IPS-18a (cell line): ENCODE measurements at regions not wholly inside any gene's neighbourhood (a gene's known extent, or its start where the extent isn't known, plus 50 kb on each side); places are given as distances from the start of the nearest gene placed in this dataset.
"Not testable (repeated sequence)": the region's sequence is repeated elsewhere in the genome, so short reads cannot be mapped to it uniquely, and the experiment has no call there.

Experiments
- H3K27ac ChIP-seq: one replicate; pipeline ENCODE4 v1.5.1; 2013; ENCODE audit warnings: low read length
- H3K27me3 ChIP-seq: one replicate; pipeline ENCODE4 v1.6.1; 2013; ENCODE audit warnings: mild to moderate bottlenecking, low read length; ENCODE audit not compliant: control insufficient read depth, insufficient read depth
- H3K36me3 ChIP-seq: one replicate; pipeline ENCODE4 v1.6.1; 2013; ENCODE audit warnings: low read depth, low read length; ENCODE audit not compliant: control insufficient read depth
- H3K4me1 ChIP-seq: one replicate; pipeline ENCODE4 v1.6.1; 2013; ENCODE audit warnings: low read depth, low read length; ENCODE audit not compliant: control insufficient read depth
- H3K4me3 ChIP-seq: one replicate; pipeline ENCODE4 v1.5.1; 2013; ENCODE audit warnings: low read length
- H3K9ac ChIP-seq: one replicate; pipeline ENCODE4 v1.6.1; 2013; ENCODE audit warnings: mild to moderate bottlenecking, low read length, moderate library complexity
- H3K9me3 ChIP-seq: one replicate; pipeline ENCODE4 v1.6.1; 2013; ENCODE audit warnings: low read depth, low read length; ENCODE audit not compliant: control insufficient read depth

DNA sequence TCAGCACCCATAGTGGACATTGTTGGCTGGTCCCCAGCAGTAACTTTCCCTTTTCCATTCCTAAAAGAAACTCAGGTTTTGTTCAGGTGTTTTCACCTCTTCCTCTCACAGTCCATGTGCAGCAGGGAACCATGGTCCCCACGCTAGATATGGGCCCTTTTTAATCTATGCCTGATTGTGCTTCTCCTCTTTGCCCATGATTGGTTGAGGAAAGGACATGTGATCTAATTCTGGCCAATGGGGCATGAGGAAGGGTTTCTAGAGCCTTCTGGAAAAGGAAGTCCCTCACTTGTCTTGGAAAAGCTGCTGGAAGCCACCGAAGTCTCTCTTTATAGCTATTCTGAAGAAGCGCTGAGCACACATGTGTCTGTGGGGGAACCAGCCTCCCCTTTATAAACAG, 330.7 kb downstream of the ACTR3B start:
- Histone ChIP-seq H3K36me3 (no peaks in the 10 kb centered on the region), H3K27ac (no peak overlapping the region), H3K9me3 (no peaks in the 10 kb centered on the region), H3K4me3 (no peak overlapping the region), H3K27me3 (no peaks in the 10 kb centered on the region), H3K9ac (no peak overlapping the region), H3K4me1 (no peaks in the 10 kb centered on the region)

DNA sequence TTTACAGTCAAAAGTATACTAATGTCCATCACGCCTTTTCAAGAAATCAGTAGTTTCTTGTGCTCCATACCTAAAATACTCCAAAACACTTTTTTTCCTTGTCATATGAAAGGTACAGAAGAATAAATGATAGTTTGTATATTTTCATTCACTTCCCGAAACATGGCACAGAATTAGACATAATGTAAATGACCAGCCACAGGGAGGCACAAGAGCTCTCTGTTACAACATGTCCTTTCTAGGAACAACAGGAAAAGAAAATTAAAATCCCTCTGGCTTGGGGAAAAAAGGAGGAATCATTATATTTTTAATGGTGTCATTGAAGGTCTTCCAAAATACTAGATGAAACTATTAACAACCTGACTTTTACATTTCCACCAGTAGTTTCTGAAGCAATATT, 331.2 kb downstream of the ACTR3B start:
- Histone ChIP-seq H3K9ac (no peak overlapping the region), H3K36me3 (no peaks in the 10 kb centered on the region), H3K27ac (no peak overlapping the region), H3K27me3 (no peaks in the 10 kb centered on the region), H3K4me1 (no peaks in the 10 kb centered on the region), H3K4me3 (no peak overlapping the region), H3K9me3 (no peaks in the 10 kb centered on the region)

DNA sequence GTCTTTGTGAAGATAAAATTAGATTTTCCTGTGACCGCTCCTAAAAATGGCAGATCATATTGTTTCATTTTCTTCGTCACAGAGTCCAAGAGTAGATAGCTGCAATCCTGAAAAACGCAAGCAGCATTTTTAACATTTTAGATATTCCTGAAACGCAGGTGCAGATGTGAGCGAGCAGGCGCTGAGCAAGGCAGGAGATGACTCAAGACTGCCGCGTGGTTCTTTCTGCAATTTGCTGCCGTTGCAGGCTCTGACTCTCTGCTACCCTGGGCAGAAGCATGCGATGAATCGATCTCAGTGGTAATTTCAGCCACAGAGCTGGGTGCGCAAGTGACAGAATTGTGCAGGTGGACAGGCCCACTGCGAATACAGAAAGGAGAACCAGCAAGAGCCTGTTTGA, 331.9 kb downstream of the ACTR3B start:
- Histone ChIP-seq H3K9me3 (no peaks in the 10 kb centered on the region), H3K9ac (no peak overlapping the region), H3K4me3 (no peak overlapping the region), H3K4me1 (no peaks in the 10 kb centered on the region), H3K27me3 (no peaks in the 10 kb centered on the region), H3K36me3 (no peaks in the 10 kb centered on the region), H3K27ac (no peak overlapping the region)

DNA sequence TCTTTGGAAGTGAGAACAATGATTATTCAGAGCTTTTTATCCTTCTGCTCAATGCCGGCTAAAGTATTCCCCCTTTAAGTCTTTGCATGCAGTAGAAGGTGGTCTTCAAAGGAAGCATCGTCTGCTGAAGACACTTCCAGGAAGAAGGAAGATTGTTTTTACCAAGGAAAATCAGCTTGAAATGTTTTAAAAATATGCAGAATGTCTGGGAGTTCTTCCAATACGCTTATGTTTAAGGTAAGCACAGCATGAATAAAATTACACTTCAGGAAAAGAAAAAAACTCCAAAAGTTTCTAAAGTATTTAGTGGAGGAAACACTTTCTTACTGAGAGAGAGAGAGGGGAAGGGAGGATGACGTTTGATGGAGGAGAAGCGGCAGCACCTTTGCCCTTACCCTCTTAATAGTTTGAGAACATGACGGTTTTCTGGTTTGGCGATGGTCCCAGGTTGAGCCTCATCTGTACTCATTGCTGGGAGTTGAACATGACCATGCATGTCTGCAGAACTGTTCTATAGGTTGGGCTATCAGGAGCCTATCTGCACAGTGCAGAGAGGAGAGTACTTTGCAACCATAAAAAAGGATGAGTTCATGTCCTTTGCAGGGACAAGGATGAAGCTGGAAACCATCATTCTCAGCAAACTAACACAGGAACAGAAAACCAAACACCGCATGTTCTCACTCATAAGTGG, 338.1 kb downstream of the ACTR3B start:
- Histone ChIP-seq H3K9me3 (no peaks in the 10 kb centered on the region), H3K27ac (no peak overlapping the region), H3K4me3 (no peak overlapping the region), H3K9ac (no peak overlapping the region), H3K4me1 (no peaks in the 10 kb centered on the region), H3K27me3 (no peaks in the 10 kb centered on the region), H3K36me3 (no peaks in the 10 kb centered on the region)

DNA sequence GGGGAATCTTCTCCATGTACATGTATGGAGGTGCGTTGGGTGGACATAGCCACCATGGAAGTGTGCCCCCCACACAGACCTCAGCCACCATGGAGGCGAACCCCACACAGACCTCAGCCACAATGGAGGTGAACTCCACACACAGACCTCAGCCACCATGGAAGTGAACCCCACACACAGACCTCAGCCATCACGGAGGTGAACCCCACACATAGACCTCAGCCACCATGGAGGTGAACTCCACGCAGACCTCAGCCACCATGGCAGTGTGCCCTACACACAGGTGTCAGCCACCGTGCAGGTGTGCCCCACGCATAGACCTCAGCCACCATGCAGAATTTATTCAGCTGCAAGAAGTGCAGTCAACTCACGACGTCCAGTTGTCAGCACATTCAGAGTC, 339.7 kb downstream of the ACTR3B start:
- no peaks in the 10 kb centered on the region for H3K27me3 ChIP-seq
- H3K4me3 ChIP-seq = no peak overlapping the region
- H3K36me3 ChIP-seq = no peaks in the 10 kb centered on the region
- no peaks in the 10 kb centered on the region for H3K4me1 ChIP-seq
- H3K27ac ChIP-seq = no peak overlapping the region
- H3K9ac ChIP-seq = no peak overlapping the region
- H3K9me3 ChIP-seq = no peaks in the 10 kb centered on the region

DNA sequence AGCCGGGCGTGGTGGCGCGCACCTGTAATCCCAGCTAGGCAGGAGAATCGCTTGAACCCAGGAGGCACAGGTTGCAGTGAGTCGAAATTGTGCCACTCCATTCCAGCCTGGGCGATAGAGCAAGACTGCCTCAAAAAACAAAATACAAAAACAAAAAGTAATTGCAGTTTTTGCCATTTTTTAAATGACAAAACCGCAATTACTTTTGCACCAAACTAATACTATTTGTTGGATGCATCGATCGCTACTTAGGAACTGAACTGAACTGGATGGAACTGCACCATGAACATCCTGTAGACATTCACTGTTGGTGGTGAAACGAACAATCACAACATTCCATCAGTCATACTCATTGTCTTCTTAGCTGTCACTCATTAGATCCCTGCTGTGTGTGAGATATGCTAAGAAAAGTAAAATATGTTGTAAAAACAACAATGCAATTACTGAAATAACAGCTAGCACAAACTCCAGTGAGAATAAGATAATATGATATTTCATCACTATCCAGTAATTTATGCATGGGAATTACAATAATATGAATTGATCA, 341.2 kb downstream of the ACTR3B start:
- no peak overlapping the region for H3K9ac ChIP-seq
- H3K4me3 ChIP-seq = no peak overlapping the region
- no peaks in the 10 kb centered on the region for H3K27me3 ChIP-seq
- H3K4me1 ChIP-seq = no peaks in the 10 kb centered on the region
- H3K27ac ChIP-seq = no peak overlapping the region
- H3K9me3 ChIP-seq = no peaks in the 10 kb centered on the region
- no peaks in the 10 kb centered on the region for H3K36me3 ChIP-seq

DNA sequence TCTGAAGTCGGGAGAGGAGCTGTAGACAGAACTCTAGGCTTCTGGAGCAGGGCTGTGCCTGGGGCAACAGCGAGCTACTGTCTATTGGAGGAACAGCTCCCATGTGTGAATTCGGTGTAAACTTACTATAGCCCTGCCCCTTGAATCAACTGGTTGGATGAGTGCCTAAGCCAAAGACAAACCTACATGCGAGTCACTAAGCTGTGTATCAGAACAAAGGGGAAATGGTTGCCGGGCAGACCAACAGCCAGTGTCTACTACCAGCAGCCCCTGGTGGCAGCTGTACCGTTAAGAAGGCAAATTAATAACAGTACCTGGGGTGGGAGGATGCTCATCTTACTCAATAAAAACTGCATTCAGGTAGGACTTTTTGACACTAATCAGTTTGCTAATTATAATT, 343.6 kb downstream of the ACTR3B start:
- H3K4me3 ChIP-seq = no peak overlapping the region
- no peaks in the 10 kb centered on the region for H3K9me3 ChIP-seq
- no peaks in the 10 kb centered on the region for H3K36me3 ChIP-seq
- no peaks in the 10 kb centered on the region for H3K4me1 ChIP-seq
- no peak overlapping the region for H3K9ac ChIP-seq
- no peak overlapping the region for H3K27ac ChIP-seq
- H3K27me3 ChIP-seq = no peaks in the 10 kb centered on the region

DNA sequence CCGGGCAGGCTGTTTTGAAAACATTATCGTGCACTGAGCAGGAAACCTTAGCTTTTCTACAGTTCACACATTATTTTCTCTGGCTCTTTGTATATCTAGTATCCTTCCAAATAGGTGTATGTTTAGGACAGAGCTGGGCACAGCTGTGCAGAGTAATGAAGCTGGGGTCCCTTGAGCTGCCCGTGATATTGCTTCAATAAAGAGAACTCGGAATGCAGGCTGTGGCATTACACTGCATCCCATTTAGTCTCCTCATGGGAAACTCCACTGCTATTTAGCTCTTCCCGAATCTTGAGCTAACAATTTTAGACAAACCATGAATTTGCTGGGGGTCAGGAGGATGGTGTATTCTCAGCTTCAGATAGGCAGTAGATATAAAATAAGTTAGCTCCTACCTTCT, 348.3 kb downstream of the ACTR3B start:
- no peaks in the 10 kb centered on the region for H3K4me1 ChIP-seq
- H3K9ac ChIP-seq = no peak overlapping the region
- no peaks in the 10 kb centered on the region for H3K36me3 ChIP-seq
- H3K4me3 ChIP-seq = no peak overlapping the region
- H3K9me3 ChIP-seq = no peaks in the 10 kb centered on the region
- no peaks in the 10 kb centered on the region for H3K27me3 ChIP-seq
- H3K27ac ChIP-seq = no peak overlapping the region

DNA sequence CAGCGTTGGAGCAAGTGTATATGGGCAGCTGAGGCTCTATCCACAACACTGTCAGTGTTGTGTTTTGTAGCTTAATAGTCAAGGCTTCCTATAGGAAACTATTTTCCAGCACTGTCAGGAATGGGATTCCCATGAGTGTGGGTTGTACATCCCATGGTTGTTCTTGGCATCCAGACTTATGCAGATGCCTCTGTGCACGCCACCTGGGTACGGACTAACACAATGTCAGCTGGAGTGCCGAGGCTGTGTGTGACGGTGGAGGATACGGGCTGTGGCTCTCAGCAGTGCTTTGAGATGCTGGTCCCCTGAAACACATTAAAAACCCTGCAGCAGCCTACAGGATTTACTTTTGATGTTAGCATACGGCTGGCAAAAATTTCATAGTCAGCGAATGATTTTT, 350.0 kb downstream of the ACTR3B start:
- no peak overlapping the region for H3K27ac ChIP-seq
- no peak overlapping the region for H3K9ac ChIP-seq
- no peak overlapping the region for H3K4me3 ChIP-seq
- no peaks in the 10 kb centered on the region for H3K27me3 ChIP-seq
- no peaks in the 10 kb centered on the region for H3K36me3 ChIP-seq
- no peaks in the 10 kb centered on the region for H3K9me3 ChIP-seq
- H3K4me1 ChIP-seq = no peaks in the 10 kb centered on the region

DNA sequence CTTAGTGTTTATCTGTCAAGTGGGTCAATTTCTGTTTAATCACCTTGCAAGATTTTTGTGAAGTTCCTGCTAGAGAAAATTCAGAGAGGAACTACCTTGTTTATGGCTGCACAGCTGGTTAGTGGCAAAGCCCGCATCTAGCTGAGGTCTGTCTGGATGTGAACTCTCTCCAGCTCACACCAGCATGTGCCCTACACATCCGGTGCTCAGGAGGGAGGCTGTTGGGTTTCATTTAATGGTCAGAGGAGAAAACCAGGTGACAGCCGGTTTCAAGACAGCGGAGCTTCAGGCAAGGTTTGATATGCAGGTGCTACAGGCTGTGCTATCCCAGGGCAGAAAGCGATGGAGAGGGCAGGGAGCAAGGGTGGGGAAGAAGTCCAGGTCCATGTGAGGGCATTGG, 351.1 kb downstream of the ACTR3B start:
- Histone ChIP-seq H3K4me3 (no peak overlapping the region), H3K9ac (no peak overlapping the region), H3K27me3 (no peaks in the 10 kb centered on the region), H3K9me3 (no peaks in the 10 kb centered on the region), H3K4me1 (no peaks in the 10 kb centered on the region), H3K27ac (no peak overlapping the region), H3K36me3 (no peaks in the 10 kb centered on the region)

DNA sequence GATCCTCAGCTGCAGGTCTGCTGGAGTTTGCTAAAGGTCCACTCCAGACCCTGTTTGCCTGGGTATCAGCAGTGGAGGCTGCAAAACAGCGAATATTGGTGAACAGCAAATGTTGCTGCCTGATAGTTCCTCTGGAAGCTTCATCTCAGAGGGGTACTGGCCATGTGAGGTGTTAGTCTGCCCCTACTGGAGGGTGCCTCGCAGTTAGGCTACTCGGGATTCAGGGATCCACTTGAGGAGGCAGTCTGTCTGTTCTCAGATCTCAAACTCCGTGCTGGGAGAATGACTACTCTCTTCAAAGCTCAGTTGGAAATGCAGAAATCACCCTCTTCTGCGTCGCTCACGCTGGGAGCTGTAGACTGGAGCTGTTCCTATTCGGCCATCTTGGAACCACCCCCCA, 362.7 kb downstream of the ACTR3B start:
- not testable (repeated sequence) for H3K4me1 ChIP-seq, H3K27ac ChIP-seq, H3K9me3 ChIP-seq, H3K36me3 ChIP-seq, H3K27me3 ChIP-seq, H3K9ac ChIP-seq, H3K4me3 ChIP-seq

DNA sequence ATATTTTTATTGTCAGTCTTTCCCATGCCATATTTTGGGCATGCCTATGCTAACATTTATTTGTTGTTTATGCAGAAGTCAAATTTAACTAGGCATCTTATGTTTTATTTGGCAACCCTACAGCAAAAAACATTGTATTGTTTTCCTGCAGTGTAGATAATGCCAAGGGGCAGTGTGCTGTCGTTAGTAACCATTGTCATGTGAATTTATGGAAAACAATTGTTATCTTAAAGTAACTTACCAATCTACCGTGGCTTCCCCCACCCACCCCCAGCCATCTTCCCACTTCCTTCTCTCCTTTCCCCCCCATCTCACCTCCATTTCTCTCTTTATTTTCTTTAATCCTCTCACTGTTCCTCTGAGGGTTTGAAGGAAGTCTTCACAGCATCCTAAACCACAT, 370.5 kb downstream of the ACTR3B start:
- Histone ChIP-seq H3K4me1 (peaks cover 12% of the 10 kb centered on the region), H3K27me3 (no peaks in the 10 kb centered on the region), H3K4me3 (peak overlapping the region; percentile 15), H3K9me3 (no peaks in the 10 kb centered on the region), H3K36me3 (no peaks in the 10 kb centered on the region), H3K27ac (no peak overlapping the region), H3K9ac (no peak overlapping the region)
